Stimulated activated CD4-positive, alpha-beta T cell treated with anti-CD3 and anti-CD28 coated beads, Interleukin-12 subunit alpha, Interleukin-12 subunit beta, amount 100 ng/mL, for 24 hours (primary cell): ENCODE measurements at regions not wholly inside any gene's neighbourhood (a gene's known extent, or its start where the extent isn't known, plus 50 kb on each side); places are given as distances from the start of the nearest gene placed in this dataset.
"Not testable (repeated sequence)": the region's sequence is repeated elsewhere in the genome, so short reads cannot be mapped to it uniquely, and the experiment has no call there.

Experiments used
- DNase-seq, 2 experiments: peaks; one replicate each; pipeline ENCODE4 v3.0.0-alpha.2; 2020; ENCODE audit warnings: low read depth in 2 of 2

- DNase-seq = no peak
Observed at GRCh38 chr1:194821091-194821490, 1634.7 kb upstream of the B3GALT2 start.

GRCh38 chr1:194818674-194819073 lies 1632.3 kb upstream of the B3GALT2 start:
- DNase-seq = no peak

DNA sequence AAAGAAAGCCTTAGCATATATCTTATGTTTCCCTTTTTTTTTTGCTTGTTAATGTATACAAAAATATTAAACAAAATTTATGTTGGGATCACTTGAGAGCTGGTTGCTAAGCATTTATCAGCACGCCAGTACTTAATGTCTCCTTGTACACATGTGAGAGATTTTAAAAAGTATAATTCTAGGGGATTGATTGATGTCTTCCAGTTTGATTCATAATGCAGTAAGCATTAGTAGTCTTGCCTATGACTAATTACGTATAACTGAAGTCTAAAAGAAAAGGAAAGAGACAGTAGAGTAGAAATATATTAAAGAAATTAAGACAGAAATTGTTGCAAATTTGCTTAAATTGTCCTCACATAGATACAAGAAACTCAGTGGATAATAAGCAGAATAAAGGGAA lies 1630.4 kb upstream of the B3GALT2 start:
- DNase-seq = no peak

GRCh38 chr1:194813096-194813495 lies 1626.7 kb upstream of the B3GALT2 start:
- no peak for DNase-seq

DNA sequence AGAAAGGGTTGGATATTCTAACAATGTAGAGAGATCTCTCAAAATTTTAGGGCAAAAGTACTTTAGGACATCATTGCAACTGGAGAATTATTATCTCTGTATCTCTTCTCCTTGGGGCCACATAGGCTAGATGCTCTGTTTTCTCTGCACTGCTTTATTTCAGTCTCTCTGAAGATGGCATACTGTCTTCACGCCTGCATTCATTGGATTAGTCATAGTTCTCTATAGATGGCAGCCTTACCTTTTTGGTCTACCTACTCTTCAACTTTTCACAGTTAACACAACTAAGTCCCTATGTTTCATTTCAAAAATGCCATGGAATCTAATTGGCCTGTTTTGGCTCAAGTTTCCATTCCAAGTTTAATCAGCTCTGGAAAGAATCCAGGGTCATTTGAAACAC lies 1623.3 kb upstream of the B3GALT2 start:
- DNase-seq = no peak

- no peak for DNase-seq
Observed at GRCh38 chr1:194809215-194809614, 1622.8 kb upstream of the B3GALT2 start.

DNA sequence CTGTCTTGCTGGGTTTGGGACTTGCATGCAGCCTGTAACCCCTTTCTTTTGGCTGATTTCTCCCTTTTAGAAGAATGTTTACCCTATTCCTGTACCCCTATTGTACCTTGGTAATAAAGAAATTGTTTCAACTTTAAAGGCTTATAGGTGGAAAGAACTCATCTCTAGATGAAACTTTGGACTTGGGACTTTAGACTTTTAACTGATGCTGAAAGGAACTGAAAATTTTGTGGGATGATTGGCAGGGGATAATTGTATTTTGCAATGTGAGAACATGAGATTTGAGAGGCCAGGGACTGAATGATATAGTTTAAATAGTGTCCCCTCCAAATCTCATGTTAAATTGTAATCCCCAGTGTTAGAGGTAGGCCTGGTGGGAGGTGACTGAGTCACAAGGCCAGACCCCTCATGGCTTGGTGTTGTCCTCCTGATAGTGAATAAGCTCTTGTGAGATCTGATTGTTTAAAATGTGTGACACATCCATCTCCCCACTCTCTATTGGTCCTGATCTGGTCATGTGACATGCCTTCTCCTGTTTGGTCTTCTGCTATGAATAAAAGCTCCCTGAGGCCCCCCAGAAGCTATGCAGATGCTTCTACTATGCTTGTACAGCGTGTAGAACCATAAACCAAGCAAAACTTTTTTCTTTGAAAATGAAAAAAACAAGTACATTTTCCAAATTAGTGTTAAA lies 1621.3 kb upstream of the B3GALT2 start:
- no peak for DNase-seq

GRCh38 chr1:194802572-194802971 lies 1616.2 kb upstream of the B3GALT2 start:
- DNase-seq = no peak

DNA sequence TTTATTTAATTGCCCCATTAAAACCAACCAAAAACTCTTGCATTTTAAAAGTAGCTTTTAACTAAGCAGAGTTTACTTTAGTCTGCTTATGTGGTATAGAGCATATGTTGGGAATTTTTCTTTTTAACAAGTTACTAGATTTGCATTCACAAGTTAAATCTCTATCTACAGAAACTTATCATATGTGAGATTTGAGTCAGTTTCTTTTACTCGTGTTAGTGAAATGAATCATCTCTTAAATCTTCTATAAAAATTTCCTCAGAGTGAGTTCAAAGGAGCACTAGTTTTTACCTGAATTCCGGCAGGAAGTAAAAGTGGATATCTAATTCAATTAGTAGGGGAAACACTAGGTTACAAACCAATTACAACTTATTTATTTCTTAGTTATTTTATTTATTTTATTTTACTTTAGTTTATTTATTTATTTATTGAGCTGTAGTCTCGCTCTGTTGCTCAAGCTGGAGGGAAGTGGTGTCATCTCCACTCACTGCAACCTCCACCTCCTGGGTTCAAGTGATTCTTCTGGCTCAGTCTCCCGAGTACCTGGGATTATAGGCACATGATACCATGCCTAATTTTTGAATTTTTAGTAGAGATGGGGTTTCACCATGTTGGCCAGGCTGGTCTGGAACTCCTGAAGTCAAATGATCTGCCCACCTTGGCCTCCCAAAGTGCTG lies 1609.6 kb upstream of the B3GALT2 start:
- no peak for DNase-seq

GRCh38 chr1:194787001-194787400 lies 1600.6 kb upstream of the B3GALT2 start:
- no peak for DNase-seq

DNA sequence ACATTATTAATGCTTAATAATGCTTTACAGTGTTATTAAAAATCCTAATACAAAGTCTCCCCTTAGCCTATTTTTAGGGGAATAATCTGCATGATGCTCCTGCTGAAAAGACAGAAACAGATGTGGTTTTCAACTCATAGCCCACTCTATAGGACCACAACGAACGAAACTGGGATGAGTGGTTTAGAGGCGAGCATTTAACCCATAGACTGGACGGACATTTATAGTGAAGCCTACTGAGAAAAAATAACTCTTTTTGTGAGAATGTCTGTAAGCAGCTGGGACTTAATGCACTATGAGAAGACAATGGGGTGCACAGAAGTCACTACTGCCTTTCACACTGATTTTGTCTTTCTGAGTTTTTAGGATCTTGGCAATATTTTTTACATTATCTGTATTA lies 1599.6 kb upstream of the B3GALT2 start:
- DNase-seq = no peak

DNA sequence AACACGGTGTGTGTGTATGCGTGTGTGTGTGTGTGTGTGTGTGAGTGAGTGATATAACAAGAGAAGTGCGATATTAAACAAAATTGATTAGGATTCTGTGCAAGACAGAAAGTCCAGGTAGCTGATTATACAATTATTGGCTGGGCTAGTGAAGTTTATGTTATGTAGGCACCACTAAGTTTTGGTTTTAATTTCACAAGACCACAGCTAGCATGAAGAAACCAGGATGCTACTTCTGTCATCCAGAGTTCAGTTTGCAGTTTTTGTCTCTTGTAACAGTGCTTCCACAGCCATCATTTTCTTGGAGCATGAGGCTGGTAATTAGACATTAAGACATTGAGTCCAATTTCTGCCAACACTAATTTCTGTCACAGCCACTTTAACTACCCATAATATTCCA lies 1590.2 kb upstream of the B3GALT2 start:
- DNase-seq = no peak

DNA sequence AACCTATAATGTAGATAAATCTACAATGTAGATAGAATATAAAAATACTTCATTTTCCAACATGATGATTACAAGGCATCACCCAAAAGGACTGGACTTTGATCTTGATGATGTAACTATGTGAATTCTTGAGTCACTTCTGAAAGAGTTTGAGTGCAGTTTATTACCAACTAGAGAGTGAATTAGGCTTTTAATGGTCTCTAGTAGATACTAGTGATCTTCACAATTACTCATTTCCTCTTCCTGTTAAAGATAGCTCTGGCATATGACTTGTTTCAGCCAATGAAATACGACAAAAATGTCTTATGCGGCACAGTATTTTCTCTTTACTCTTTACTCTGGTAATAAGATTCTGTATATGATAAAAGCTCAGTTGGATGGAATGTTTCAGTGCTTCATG lies 1588.1 kb upstream of the B3GALT2 start:
- no peak for DNase-seq

- DNase-seq = no peak
Observed at GRCh38 chr1:194755241-194755994, 1569.0 kb upstream of the B3GALT2 start.

- not testable (repeated sequence) for DNase-seq
Observed at GRCh38 chr1:194738843-194739242, 1552.4 kb upstream of the B3GALT2 start.

DNA sequence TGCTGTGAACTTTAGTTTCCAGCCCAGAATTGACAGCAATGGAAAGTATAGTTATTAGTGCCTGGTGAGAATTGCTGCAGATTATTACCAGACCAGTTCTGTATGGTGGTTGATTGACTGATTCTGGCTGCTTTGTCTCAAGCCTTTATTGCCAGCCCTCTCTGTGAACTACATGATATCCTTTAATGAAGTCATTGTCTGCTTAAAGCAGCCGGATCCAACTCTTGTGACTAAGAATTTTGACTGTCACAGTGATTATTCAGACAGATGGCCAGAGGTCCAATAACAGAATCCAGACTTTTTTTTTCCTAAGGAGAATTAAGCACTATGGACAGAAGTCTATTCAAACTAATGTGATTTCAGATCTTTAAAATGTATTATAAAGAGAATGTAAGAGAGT lies 1548.6 kb upstream of the B3GALT2 start:
- no peak for DNase-seq

DNA sequence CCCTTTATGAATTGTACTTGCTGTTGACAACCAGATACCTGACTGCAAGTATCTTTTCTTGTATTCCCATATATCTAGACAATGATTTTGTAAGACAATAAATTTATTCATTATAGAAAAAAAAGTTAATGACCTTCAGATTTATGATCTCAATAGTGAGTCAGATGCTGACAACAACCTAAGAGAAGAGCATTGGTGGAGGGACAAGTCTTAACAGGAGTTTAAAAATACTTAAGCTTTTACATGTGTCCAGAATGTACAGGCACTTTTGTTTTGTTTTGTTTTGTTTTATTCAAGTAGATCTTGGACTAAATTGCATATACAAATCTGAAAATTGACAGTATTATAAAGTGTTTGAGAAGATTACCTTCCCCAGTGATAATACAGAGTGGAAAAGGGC lies 1544.6 kb upstream of the B3GALT2 start:
- no peak for DNase-seq

GRCh38 chr1:194730304-194730703 lies 1543.9 kb upstream of the B3GALT2 start:
- no peak for DNase-seq

GRCh38 chr1:194723067-194723466 lies 1536.7 kb upstream of the B3GALT2 start:
- DNase-seq = no peak

DNA sequence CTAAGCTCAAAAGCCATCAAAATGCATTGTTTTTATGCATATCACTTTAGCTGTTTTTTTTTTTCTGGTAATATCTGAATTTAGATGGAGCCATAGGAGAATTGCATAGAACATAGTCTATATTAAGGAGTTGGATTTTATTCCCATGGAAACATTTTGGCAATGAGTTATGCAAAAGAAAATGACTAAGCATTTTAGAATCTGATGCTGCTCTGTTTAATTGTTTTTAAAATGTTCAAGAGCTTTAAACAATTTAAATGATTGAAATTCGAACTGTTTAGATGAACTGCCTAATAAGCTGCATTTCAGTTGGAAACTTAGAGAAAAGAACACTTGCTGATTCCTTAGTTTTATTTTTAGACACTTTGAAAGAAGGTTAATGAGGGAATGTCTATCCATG lies 1531.5 kb upstream of the B3GALT2 start:
- DNase-seq = no peak

GRCh38 chr1:194717334-194717733 lies 1530.9 kb upstream of the B3GALT2 start:
- DNase-seq = no peak

DNA sequence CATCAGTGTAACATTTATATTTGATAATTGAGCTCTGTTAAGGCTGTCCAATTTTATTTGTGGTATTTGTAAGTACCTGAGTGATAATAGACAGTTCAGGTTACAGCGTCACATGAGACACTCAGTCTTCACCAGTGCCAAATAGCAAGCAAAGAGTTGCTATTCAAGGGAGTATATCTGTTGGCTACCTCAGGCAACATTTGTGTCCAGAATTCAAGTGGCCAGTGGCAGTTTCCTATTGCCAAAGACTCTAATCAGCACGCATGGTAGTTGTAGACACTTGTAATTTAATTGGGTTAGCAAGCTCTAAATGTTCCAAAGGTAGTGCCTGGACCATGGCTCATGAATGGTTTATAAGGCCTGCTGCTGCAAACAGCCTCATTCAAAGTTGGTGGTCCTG lies 1524.3 kb upstream of the B3GALT2 start:
- DNase-seq = no peak

GRCh38 chr1:194709439-194709838 lies 1523.0 kb upstream of the B3GALT2 start:
- no peak for DNase-seq
